ENCODE measurements at regions not wholly inside any gene's neighbourhood (a gene's known extent, or its start where the extent isn't known, plus 50 kb on each side); places are given as distances from the start of the nearest gene placed in this dataset.

DNA sequence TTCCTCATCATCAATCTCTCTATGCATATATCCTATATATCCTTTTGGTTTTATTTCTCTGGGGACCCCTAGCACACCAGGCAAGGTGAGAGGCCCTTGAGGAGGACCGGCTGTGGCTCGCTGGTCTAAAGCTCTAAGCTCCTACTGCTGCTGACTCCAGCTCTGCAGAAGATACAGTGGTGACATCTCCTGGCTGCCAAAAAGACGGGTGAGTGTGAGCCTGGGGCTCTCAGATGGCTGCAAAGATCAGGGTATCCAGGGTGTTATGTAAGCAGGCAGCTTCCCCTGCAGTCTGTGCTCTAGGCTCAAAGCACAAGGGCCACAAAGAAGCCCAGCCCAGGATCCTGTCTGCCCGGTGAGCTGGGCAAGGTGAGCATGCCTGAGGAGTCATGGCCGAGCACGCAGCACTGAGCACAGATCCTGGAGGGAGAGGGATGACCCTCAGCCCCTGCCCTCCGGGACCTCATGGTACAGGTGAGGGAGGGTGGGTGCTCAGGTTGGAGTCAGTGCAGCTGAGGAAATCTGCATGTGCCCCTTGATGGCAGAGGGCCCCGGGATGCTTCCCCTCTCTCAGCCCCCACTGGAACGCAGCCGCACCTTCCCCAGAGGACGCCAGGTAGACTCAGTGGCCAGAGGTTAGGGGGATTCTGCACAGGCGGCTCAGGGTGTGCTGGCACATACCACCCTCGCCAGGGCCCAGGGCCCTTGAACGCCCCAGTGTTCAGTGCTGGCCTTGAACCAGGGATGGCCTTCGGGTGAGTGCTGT, 95.4 kb upstream of the INSIG1 start:
- no peak overlapping the region for H3K4me3 ChIP-seq (ENCODE audit: insufficient read length, low read depth)
- no peak for DNase-seq (ENCODE audit: low read depth, low spot score)
- H3K4me1 ChIP-seq (ENCODE audit: insufficient read depth, insufficient read length) = peaks cover 3% of the 10 kb centered on the region
- H3K9ac ChIP-seq (ENCODE audit: insufficient read length, low read depth) = no peak overlapping the region
- H3K36me3 ChIP-seq (ENCODE audit: insufficient read depth, insufficient read length, low read length) = no peaks in the 10 kb centered on the region
- H3K9me3 ChIP-seq (ENCODE audit: insufficient read depth, low read length) = peaks cover 11% of the 10 kb centered on the region; the same call in 1 of the 2 replicates
- no peaks in the 10 kb centered on the region for H3K27me3 ChIP-seq (ENCODE audit: insufficient read depth, insufficient read length)
- TF ChIP-seq ZNF274 (IDR thresholded peaks at IDR 0.05; ENCODE audit: low read depth, low read length) (no peak), YY1 (IDR thresholded peaks at IDR 0.05; ENCODE audit: insufficient read depth, insufficient read length) (no peak), SUZ12 (IDR thresholded peaks at IDR 0.05; ENCODE audit: extremely low read depth, insufficient read depth, insufficient read length) (no peak)

GRCh38 chr7:155203059-155203881, 94.4 kb upstream of the INSIG1 start:
- TF ChIP-seq ZNF274 (IDR thresholded peaks at IDR 0.05; ENCODE audit: low read depth, low read length) = no peak
- TF ChIP-seq SUZ12 (IDR thresholded peaks at IDR 0.05; ENCODE audit: extremely low read depth, insufficient read depth, insufficient read length) = no peak
- no peak for TF ChIP-seq YY1 (IDR thresholded peaks at IDR 0.05; ENCODE audit: insufficient read depth, insufficient read length)

GRCh38 chr7:155203882-155204691, 93.6 kb upstream of the INSIG1 start:
- Histone ChIP-seq H3K9ac (ENCODE audit: insufficient read length, low read depth) (no peak overlapping the region), H3K4me3 (ENCODE audit: insufficient read length, low read depth) (no peak overlapping the region), H3K36me3 (ENCODE audit: insufficient read depth, insufficient read length, low read length) (no peaks in the 10 kb centered on the region), H3K9me3 (ENCODE audit: insufficient read depth, low read length) (peaks cover 11% of the 10 kb centered on the region; the same call in 1 of the 2 replicates), H3K27me3 (ENCODE audit: insufficient read depth, insufficient read length) (no peaks in the 10 kb centered on the region), H3K4me1 (ENCODE audit: insufficient read depth, insufficient read length) (peaks cover 3% of the 10 kb centered on the region)
- TF ChIP-seq YY1 (IDR thresholded peaks at IDR 0.05; ENCODE audit: insufficient read depth, insufficient read length) (no peak), ZNF274 (IDR thresholded peaks at IDR 0.05; ENCODE audit: low read depth, low read length) (no peak), SUZ12 (IDR thresholded peaks at IDR 0.05; ENCODE audit: extremely low read depth, insufficient read depth, insufficient read length) (no peak)
- no peak for DNase-seq (ENCODE audit: low read depth, low spot score)

More at GRCh38 chr7:155203059-155203881, 94.4 kb upstream of the INSIG1 start:
- no peaks in the 10 kb centered on the region for H3K36me3 ChIP-seq (ENCODE audit: insufficient read depth, insufficient read length, low read length)
- H3K27me3 ChIP-seq (ENCODE audit: insufficient read depth, insufficient read length) = no peaks in the 10 kb centered on the region
- no peak overlapping the region for H3K4me3 ChIP-seq (ENCODE audit: insufficient read length, low read depth)
- no peak overlapping the region for H3K9ac ChIP-seq (ENCODE audit: insufficient read length, low read depth)
- peaks cover 3% of the 10 kb centered on the region for H3K4me1 ChIP-seq (ENCODE audit: insufficient read depth, insufficient read length)
- DNase-seq (ENCODE audit: low read depth, low spot score) = no peak
- peaks cover 11% of the 10 kb centered on the region; the same call in 1 of the 2 replicates for H3K9me3 ChIP-seq (ENCODE audit: insufficient read depth, low read length)

GRCh38 chr7:155204744-155205367, 92.8 kb upstream of the INSIG1 start:
- no peak for DNase-seq (ENCODE audit: low read depth, low spot score)
- no peak overlapping the region for H3K9ac ChIP-seq (ENCODE audit: insufficient read length, low read depth)
- no peaks in the 10 kb centered on the region for H3K36me3 ChIP-seq (ENCODE audit: insufficient read depth, insufficient read length, low read length)
- no peak for TF ChIP-seq YY1 (IDR thresholded peaks at IDR 0.05; ENCODE audit: insufficient read depth, insufficient read length)
- TF ChIP-seq SUZ12 (IDR thresholded peaks at IDR 0.05; ENCODE audit: extremely low read depth, insufficient read depth, insufficient read length) = no peak
- no peak for TF ChIP-seq ZNF274 (IDR thresholded peaks at IDR 0.05; ENCODE audit: low read depth, low read length)
- no peak overlapping the region for H3K4me3 ChIP-seq (ENCODE audit: insufficient read length, low read depth)
- no peaks in the 10 kb centered on the region for H3K27me3 ChIP-seq (ENCODE audit: insufficient read depth, insufficient read length)
- H3K4me1 ChIP-seq (ENCODE audit: insufficient read depth, insufficient read length) = peaks cover 3% of the 10 kb centered on the region
- H3K9me3 ChIP-seq (ENCODE audit: insufficient read depth, low read length) = peaks cover 11% of the 10 kb centered on the region; the same call in 1 of the 2 replicates

GRCh38 chr7:155205368-155206317, 92.0 kb upstream of the INSIG1 start:
- H3K36me3 ChIP-seq (ENCODE audit: insufficient read depth, insufficient read length, low read length) = no peaks in the 10 kb centered on the region
- peaks cover 3% of the 10 kb centered on the region for H3K4me1 ChIP-seq (ENCODE audit: insufficient read depth, insufficient read length)
- peaks cover 11% of the 10 kb centered on the region; the same call in 1 of the 2 replicates for H3K9me3 ChIP-seq (ENCODE audit: insufficient read depth, low read length)
- TF ChIP-seq ZNF274 (IDR thresholded peaks at IDR 0.05; ENCODE audit: low read depth, low read length) (no peak), YY1 (IDR thresholded peaks at IDR 0.05; ENCODE audit: insufficient read depth, insufficient read length) (no peak), SUZ12 (IDR thresholded peaks at IDR 0.05; ENCODE audit: extremely low read depth, insufficient read depth, insufficient read length) (no peak)
- DNase-seq (ENCODE audit: low read depth, low spot score) = no peak
- H3K27me3 ChIP-seq (ENCODE audit: insufficient read depth, insufficient read length) = no peaks in the 10 kb centered on the region
- no peak overlapping the region for H3K4me3 ChIP-seq (ENCODE audit: insufficient read length, low read depth)
- no peak overlapping the region for H3K9ac ChIP-seq (ENCODE audit: insufficient read length, low read depth)
